Activated CD4-positive, alpha-beta T cell treated with anti-CD3 and anti-CD28 coated beads, Interleukin-2, Interleukin-4, amounts not matched to agents 100 ng/mL and 50 ng/mL, durations not matched to agents 16 hours and 8 hours (primary cell): ENCODE measurements at regions not wholly inside any gene's neighbourhood (a gene's known extent, or its start where the extent isn't known, plus 50 kb on each side); places are given as distances from the start of the nearest gene placed in this dataset.

Experiments
- DNase-seq: peaks from one replicate; pipeline ENCODE4 v3.0.0-alpha.2; 2020; ENCODE audit warnings: low spot score

DNA sequence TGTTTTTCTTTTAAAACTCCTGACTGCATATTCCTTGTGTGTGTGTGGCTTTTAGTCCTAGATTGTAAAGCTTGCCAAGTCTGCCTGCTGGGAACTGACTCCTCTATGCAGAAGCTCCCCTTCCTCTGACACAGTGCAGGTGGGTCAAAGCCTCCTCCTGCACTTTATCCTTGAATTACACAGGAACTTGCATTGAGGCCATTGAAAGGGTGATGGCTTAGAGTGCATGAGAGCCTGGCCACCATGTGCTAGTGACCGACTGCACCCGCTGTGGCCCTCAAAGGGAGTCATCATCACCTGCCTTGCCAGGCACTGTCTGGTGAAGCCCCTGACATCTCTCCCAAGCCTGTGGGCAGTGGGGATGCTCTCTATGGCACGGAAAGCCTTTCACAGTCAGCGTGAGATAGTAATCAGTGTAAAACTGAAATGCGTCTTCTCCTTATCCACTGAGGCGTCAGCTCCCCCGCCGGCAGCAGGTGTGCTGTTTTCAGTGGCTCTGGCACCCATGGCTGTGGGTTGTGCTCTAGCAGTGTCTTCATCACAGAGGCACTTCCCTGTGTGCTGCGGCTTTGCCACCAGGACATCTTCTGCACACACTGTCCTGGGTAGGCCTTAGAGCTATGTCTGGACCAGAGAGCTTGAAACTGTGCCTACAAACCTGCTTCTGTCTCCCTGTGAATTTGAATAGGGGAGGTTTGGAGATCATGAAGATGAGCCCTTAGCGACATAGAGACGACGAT lies 87.9 kb downstream of the THBS2 start:
- DNase-seq = no peak

DNA sequence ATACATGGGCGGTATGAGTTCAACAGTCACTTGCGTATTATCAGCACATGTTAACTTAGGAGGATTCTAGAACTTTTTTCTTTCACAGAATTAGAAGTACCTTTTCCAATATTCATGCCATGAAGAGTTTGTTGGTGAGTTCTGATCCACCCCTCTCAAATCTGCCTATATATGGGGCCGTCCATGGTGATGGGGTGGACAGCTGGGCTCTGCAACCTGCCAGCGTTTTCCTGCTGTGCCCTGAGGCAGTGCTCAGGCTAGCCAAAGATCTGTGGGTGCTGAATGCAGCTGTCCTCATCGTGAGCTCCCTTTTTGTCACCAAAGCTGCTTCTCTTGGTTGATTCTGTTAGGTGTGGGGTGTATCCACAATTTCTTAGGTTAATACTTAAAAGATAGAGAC lies 88.7 kb downstream of the THBS2 start:
- no peak for DNase-seq

DNA sequence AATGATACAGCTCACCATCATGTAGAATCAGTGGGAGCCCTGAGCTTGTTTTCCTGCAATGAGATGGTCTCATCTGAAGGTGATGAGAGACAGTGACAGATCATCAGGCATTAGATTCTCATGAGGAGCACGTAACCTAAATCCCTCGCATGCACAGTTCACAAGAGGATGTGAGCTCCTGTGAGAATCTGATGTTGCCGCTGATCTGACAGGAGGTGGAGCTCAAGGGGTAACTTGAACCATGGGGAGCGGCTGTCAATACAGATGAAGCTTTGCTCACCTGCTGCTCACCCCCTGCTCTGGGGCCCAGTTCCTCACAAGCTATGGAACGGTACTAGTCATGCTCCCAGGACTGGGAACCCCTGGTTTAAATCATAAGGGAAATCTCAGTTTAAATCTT lies 89.2 kb downstream of the THBS2 start:
- DNase-seq = no peak

DNA sequence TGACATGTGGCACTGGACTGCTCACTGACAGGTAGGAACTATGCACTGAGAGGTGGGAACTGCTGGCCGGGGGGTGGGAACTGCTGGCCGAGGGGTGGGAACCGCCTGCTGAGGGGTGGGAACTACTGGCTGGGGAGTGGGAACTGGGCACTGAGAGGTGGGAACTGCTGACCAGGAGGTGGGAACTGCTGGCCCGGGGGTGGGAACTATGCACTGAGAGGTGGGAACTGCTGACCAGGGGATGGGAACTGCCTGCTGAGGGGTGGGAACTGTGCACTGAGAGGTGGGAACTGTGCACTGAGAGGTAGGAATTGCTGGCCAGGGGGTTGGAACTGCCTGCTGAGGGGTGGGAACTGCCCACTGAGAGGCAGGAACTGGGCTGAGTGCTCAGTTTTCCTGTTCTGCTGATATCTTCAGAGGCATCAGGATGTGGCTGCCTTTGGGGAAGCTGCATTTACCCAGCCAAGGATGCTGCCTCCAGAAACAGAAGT lies 90.2 kb downstream of the THBS2 start:
- no peak for DNase-seq

- DNase-seq = no peak
Observed at GRCh38 chr6:169162752-169163407, 90.8 kb downstream of the THBS2 start.

GRCh38 chr6:169162249-169162648 lies 91.4 kb downstream of the THBS2 start:
- no peak for DNase-seq

DNA sequence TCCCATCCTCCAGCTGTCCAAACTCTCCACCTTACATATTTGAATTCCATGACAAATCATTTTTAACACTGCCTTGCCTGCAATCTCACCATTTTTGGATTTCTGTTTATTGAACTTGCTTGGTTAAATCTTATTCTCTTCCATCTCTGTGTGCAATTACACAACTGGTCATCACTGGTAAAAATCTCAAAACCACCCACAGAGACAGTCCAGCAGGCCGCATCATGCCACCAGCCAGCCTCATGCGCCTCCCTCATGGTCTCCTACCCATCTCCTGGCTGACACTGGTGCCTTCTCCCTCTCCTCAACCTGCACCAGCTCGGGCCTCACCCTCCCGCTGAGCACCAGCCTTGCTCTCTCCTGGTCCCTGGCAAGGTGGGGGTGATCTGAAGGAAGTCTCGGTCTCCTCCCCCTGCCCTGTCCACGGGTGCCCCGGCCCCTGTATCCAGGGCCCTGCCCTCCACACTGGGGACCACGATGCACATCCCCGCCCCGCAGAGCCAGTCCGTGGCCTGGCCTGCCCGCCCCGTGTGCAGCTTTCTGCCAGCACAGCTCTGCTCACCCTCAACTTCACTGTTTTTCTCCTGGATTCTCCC lies 92.0 kb downstream of the THBS2 start:
- no peak for DNase-seq

DNA sequence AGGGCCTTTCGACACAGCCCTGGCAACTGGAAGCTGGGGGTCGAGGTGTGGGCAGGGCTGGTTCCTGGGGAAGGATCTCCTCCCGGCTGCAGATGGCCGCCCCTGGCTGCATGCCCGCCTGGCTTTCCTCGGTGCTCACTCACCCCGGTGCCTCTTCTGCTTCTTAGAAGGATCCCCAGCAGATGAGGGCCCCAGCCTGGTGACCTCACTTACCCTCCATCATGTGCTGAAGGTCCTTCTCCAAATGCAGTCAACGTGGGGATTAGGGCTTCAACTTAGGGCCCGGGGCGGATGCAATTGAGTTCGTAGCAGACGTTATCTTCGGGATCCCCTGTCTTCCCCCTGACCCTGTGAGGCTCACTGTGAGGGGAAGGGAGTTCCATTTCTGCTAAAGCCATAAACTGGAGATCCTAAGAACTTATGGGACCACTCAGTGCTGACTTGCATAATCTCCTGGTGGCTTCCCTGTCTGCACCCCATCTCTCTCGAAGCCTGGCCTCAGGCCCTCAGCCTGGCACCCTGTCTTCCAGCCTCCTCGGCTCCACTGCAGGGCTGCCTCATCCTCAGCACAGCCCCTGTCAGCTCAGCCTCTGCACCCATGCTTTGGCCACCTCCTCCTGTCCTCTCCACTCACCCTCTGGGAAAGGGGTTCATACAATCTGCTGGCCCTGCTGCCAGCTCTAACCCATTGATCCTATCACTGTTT lies 92.6 kb downstream of the THBS2 start:
- DNase-seq = no peak

DNA sequence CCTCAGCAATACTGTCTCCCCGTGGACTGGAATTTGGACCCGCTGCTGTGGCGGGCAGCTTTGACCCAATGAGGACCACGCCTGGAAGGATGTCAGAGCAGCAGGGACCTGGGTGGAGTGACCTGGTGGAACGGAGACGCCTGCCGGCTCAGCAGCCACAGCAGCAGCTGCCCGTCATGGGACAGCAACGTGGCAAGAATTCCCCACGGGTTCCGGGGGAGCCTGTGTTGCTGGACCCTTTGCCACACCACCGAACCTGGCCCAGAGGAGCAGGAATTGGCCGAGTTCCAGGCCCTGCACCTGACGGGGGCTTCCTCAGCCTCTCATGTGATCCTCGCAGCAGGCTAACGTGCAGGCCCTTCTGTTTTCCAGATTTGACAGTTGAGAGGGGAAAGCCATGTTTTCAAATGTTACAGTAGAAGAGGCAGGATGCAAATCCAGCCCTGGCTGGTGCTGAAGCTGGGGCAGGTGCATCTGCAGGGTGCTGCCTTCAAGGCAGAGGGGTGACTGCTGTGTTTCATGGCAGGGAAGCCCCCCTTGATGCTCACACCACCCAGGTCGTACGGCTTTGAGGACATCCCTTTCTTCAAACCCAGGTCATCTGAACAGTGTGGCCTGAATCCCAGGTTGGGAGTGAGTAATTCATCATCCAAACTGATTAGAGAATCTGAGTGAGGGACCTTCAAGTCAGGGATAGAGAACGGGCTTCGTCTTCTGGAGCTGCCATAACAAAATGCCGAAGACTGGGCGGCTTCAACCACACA lies 93.4 kb downstream of the THBS2 start:
- no peak for DNase-seq

GRCh38 chr6:169159331-169159730 lies 94.3 kb downstream of the THBS2 start:
- no peak for DNase-seq

- no peak for DNase-seq
Observed at GRCh38 chr6:169158691-169159090, 95.0 kb downstream of the THBS2 start.

GRCh38 chr6:169158174-169158573 lies 95.5 kb downstream of the THBS2 start:
- DNase-seq = no peak

- no peak for DNase-seq
Observed at GRCh38 chr6:169157197-169158148, 96.2 kb downstream of the THBS2 start.

- DNase-seq = no peak
Observed at GRCh38 chr6:169156793-169157147, 96.9 kb downstream of the THBS2 start.

DNA sequence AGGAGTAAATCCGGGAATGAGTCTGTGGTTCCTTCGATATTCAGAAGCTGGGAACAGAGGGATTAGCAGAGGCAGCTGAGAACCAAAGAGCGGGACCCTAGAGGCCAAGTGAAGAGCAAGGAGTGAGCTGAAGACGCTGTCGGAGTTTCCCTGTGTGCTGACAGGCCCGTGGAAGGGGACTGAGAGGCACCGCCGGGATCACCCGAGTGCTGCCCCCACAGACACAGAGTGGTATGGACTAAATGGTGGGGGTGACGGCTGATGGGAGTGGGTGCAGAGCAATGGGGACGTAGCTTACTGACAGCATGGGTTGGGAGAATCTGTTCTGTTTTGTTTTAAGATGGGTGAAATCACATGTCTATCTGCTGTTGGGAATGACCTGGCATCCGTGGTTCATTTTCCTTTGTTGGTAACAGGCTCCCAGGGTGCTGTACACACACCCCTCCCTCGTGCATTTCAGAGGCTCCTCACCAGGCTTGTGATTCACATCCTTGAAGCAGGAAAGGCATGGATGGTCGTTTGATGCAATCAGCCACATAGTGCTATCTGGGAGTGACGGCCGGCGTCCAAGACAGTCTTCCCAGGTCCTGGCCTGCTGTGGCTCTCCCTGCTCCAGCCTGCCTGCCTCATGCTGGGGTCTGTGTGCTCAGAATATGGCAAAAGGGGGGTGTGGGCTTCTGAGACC lies 97.4 kb downstream of the THBS2 start:
- DNase-seq = no peak

DNA sequence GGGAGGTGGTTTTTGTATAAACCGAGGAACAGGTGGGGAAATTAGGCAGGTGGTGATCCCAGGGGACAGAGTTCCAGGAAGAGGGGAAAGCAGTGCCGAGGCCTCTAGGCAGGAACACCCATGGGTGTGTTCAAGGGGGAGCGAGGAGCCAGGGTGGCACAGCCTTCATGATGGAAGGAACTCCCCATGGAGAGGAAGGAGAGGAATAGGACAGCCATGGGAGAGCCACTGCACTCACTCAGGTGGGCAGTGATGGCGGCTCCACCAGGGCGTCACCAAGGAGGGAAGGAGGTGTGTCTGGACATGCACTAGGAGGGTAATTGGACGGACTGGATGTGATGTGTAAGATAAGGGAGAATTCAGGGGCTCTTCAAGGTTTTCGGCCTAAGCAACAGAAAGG lies 98.2 kb downstream of the THBS2 start:
- DNase-seq = no peak

DNA sequence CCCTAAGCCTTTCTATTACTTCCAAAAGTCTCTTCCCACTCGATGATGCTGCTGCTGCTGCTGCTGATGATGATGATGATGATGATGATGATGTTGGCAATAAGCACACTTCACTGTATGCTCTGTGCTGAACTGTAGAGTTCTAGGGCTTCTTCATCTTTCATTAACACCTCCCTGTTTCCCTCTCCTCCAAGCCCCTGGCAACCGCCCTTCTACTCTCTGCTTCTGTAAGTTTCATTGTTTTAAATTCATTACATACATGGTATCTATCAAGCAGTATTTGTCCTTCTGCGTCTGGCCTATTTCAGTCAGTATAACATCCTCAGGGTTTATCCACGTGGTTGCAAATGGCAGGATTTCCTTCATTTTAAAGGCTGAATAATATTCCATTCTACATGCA lies 100.2 kb downstream of the THBS2 start:
- DNase-seq = no peak

DNA sequence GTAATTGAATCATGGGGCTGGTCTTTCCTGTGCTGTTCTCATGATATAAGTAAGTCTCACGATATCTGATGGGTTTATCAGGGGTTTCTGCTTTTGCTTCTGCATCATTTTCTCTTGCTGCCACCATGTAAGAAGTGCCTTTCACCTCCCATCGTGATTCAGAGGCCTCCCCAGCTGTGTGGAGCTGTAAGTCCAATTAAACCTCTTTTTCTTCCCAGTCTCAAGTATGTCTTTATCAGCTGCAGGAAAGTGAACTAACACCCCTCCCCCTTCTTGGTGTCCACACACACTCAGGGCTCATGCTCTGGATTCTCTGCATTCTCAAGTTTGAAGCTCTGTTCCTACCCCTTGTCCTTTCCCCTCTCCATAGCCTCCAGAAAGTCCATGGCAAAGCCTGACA lies 107.1 kb downstream of the THBS2 start:
- no peak for DNase-seq

GRCh38 chr6:169145991-169146501 lies 107.6 kb downstream of the THBS2 start:
- no peak for DNase-seq

DNA sequence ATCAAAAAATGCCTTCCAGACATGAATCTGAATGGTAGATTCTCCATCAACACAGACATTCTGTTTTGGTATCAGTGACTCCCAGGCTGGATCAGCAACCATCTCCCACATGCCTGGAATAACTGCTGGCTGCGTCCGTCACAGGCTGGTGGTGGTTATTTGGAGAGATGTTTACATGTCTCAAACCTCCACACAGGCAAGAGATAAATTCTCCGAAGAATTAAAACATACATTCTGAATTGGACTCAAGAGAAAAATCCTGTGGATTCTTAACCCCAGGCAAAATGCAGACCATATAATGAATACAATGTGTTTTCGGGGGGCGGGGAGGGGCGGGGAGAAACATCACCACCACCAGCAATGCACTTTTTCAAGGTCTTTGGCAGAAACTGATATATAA lies 108.2 kb downstream of the THBS2 start:
- DNase-seq = no peak
